NT2/D1 (cell line): ENCODE measurements at regions not wholly inside any gene's neighbourhood (a gene's known extent, or its start where the extent isn't known, plus 50 kb on each side); places are given as distances from the start of the nearest gene placed in this dataset.

Source experiments
- SUZ12 ChIP-seq: IDR thresholded peaks from 2 replicates; pipeline ENCODE4 v1.6.1; 2011; ENCODE audit not compliant: insufficient read length, insufficient read depth; ENCODE audit errors: extremely low read depth
- YY1 ChIP-seq: IDR thresholded peaks from 2 replicates; pipeline ENCODE4 v1.6.1; 2011; ENCODE audit not compliant: insufficient read length, insufficient read depth
- ZNF274 ChIP-seq: IDR thresholded peaks from 2 replicates; pipeline ENCODE4 v1.6.1; 2011; ENCODE audit warnings: mild to moderate bottlenecking, low read depth, low read length

DNA sequence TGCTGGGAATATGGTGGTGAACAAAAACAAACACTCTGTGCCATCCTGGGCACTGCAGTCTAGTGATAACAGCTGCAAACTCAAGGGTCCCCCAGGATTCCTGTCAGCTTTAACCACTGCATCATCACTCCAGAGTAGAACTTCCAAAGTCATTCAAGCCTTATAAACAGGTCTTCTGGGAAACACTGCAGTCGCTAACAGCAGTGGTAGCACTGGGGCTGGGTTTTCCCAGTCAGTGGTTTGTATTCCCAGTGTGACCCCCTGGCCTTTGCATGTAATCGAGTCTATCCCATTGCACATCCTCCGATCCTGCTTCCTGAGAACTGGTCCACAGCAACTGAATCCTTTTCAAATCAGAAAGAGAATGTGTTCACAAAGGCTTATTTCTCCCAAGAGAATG lies 623.5 kb downstream of the EDEM1 start:
- TF ChIP-seq ZNF274: no peak
- TF ChIP-seq YY1: no peak
- TF ChIP-seq SUZ12: no peak
